ENCODE measurements at regions not wholly inside any gene's neighbourhood (a gene's known extent, or its start where the extent isn't known, plus 50 kb on each side); places are given as distances from the start of the nearest gene placed in this dataset.

GRCh38 chr9:126106404-126106803, 220.2 kb upstream of the MVB12B start:
- TF ChIP-seq CTCF (conservative IDR thresholded peaks at IDR 0.05) (no peak), ZFX (IDR thresholded peaks at IDR 0.05) (no peak)

All from C4-2B (cell line).